Karpas-422 (cell line): ENCODE measurements at regions not wholly inside any gene's neighbourhood (a gene's known extent, or its start where the extent isn't known, plus 50 kb on each side); places are given as distances from the start of the nearest gene placed in this dataset.

ENCODE experiments used
- DNase-seq: peaks from one replicate; pipeline ENCODE4 v3.0.0-alpha.2; 2015
- H2AFZ ChIP-seq: fragments of 200-600 bp; sonication (generic); 2 replicates; pipeline ENCODE4 v1.6.1; 2014; ENCODE audit warnings: antibody characterized with exemption, low read length, mixed read lengths
- H3K27ac ChIP-seq: fragments of 200-600 bp; sonication (generic); 2 replicates; pipeline ENCODE4 v1.5.1; 2014; ENCODE audit warnings: mild to moderate bottlenecking, low read length, moderate library complexity
- H3K27me3 ChIP-seq: fragments of 200-600 bp; sonication (generic); 2 replicates; pipeline ENCODE4 v1.6.1; 2014; ENCODE audit warnings: low read length, mixed read lengths
- H3K36me3 ChIP-seq: fragments of 200-600 bp; sonication (generic); 2 replicates; pipeline ENCODE4 v1.6.1; 2014; ENCODE audit warnings: low read length, mixed read lengths; ENCODE audit not compliant: insufficient read depth
- H3K4me1 ChIP-seq: fragments of 200-600 bp; sonication (generic); 2 replicates; pipeline ENCODE4 v1.6.1; 2014; ENCODE audit warnings: mild to moderate bottlenecking, low read length, mixed read lengths
- H3K4me2 ChIP-seq: fragments of 200-600 bp; sonication (generic); 2 replicates; pipeline ENCODE4 v1.6.1; 2014; ENCODE audit warnings: low read length, low read depth, mild to moderate bottlenecking; ENCODE audit not compliant: poor library complexity, severe bottlenecking
- H3K4me3 ChIP-seq: fragments of 200-600 bp; sonication (generic); 2 replicates; pipeline ENCODE4 v1.5.1; 2014; ENCODE audit warnings: mild to moderate bottlenecking, antibody characterized with exemption, low read length, mixed read lengths
- H3K79me2 ChIP-seq: fragments of 200-600 bp; sonication (generic); 2 replicates; pipeline ENCODE4 v1.6.1; 2014; ENCODE audit warnings: mild to moderate bottlenecking, low read length, mixed read lengths
- H3K9ac ChIP-seq: fragments of 200-600 bp; sonication (generic); 2 replicates; pipeline ENCODE4 v1.6.0; 2014; ENCODE audit warnings: low read length
- H3K9me2 ChIP-seq: fragments of 200-600 bp; sonication (generic), shearing (Covaris generic); replicated peaks from 2 replicates; pipeline ENCODE4 v1.6.0; 2014; ENCODE audit warnings: mild to moderate bottlenecking, low read length, moderate library complexity; ENCODE audit not compliant: insufficient read depth
- H3K9me3 ChIP-seq: fragments of 300-700, 200-600 bp; sonication (generic); 2 replicates; pipeline ENCODE4 v1.6.1; 2014; ENCODE audit warnings: low read length, mixed read lengths
- H4K20me1 ChIP-seq: fragments of 200-600 bp; sonication (generic); 2 replicates; pipeline ENCODE4 v1.6.1; 2014; ENCODE audit warnings: mild to moderate bottlenecking, antibody characterized with exemption, low read length, low read depth; ENCODE audit not compliant: insufficient read depth

GRCh38 chr9:25562101-25562500 is 116.1 kb downstream of the TUSC1 start:
- Histone ChIP-seq H3K79me2 (no peaks in the 10 kb centered on the region), H3K36me3 (no peaks in the 10 kb centered on the region), H3K27me3 (no peaks in the 10 kb centered on the region), H3K9ac (no peak overlapping the region), H3K4me1 (no peaks in the 10 kb centered on the region), H4K20me1 (no peaks in the 10 kb centered on the region), H3K9me3 (peaks cover 8% of the 10 kb centered on the region; the same call in 1 of the 2 replicates), H2AFZ (no peak overlapping the region), H3K27ac (no peak overlapping the region), H3K9me2 (no peaks in the 10 kb centered on the region), H3K4me2 (no peak overlapping the region), H3K4me3 (no peak overlapping the region)
- DNase-seq: no peak

DNA sequence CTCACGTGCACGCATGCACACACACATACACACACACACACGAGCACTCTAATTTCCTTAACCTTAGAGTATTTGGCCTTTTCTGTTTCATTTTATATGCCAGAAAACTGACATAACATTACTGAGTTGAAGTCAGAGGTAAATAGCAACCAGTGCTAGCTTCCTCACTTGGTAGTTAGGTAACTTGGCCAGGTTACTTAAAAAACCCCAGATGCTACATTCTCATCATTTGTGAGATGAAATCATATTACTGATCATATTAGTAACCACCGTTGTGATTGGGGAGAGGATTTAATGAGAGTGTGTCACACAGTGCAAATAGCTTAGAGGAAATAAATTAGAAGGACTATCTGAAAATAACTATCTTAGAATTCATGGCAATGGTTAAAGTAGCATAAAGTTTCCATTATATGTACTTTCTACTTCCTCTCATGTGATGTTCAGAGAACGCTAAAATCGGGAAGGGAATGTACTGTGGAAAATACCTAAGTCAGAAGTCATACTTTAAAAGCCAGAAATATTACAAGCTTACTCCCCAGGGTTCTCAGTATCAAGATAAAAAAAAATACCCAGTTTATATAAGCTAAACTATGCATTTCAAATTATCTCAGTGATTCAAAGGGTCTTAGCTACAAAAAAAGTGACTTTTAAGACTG is 120.5 kb downstream of the TUSC1 start:
- Histone ChIP-seq H3K27ac (no peak overlapping the region), H3K9me2 (no peaks in the 10 kb centered on the region), H3K27me3 (no peaks in the 10 kb centered on the region), H3K9ac (no peak overlapping the region), H3K4me2 (no peak overlapping the region), H2AFZ (no peak overlapping the region), H4K20me1 (no peaks in the 10 kb centered on the region), H3K4me3 (no peak overlapping the region), H3K36me3 (no peaks in the 10 kb centered on the region), H3K9me3 (peaks cover 6% of the 10 kb centered on the region; the same call in 1 of the 2 replicates), H3K79me2 (no peaks in the 10 kb centered on the region), H3K4me1 (no peaks in the 10 kb centered on the region)
- no peak for DNase-seq

- Histone ChIP-seq H2AFZ (no peak overlapping the region), H3K4me2 (no peak overlapping the region), H3K36me3 (no peaks in the 10 kb centered on the region), H3K27me3 (no peaks in the 10 kb centered on the region), H3K9me2 (no peaks in the 10 kb centered on the region), H3K9ac (no peak overlapping the region), H3K9me3 (peaks cover 16% of the 10 kb centered on the region; the same call in 1 of the 2 replicates), H3K4me1 (no peaks in the 10 kb centered on the region), H3K4me3 (no peak overlapping the region), H3K79me2 (no peaks in the 10 kb centered on the region), H4K20me1 (no peaks in the 10 kb centered on the region), H3K27ac (no peak overlapping the region)
- no peak for DNase-seq
Observed at GRCh38 chr9:25556540-25556939, 121.7 kb downstream of the TUSC1 start.

- Histone ChIP-seq H2AFZ (no peak overlapping the region), H3K36me3 (no peaks in the 10 kb centered on the region), H3K9me3 (peaks cover 11% of the 10 kb centered on the region; the same call in 1 of the 2 replicates), H3K9ac (no peak overlapping the region), H4K20me1 (no peaks in the 10 kb centered on the region), H3K4me1 (no peaks in the 10 kb centered on the region), H3K9me2 (no peaks in the 10 kb centered on the region), H3K4me3 (no peak overlapping the region), H3K4me2 (no peak overlapping the region), H3K79me2 (no peaks in the 10 kb centered on the region), H3K27me3 (no peaks in the 10 kb centered on the region), H3K27ac (no peak overlapping the region)
- DNase-seq: no peak
Observed at GRCh38 chr9:25548847-25549246, 129.4 kb downstream of the TUSC1 start.

GRCh38 chr9:25543806-25544205 is 134.4 kb downstream of the TUSC1 start:
- no peak for DNase-seq
- Histone ChIP-seq H3K27ac (no peak overlapping the region), H3K4me2 (no peak overlapping the region), H3K9me3 (no peaks in the 10 kb centered on the region; the same call in 1 of the 2 replicates), H3K27me3 (no peaks in the 10 kb centered on the region), H3K4me3 (no peak overlapping the region), H3K79me2 (no peaks in the 10 kb centered on the region), H2AFZ (no peak overlapping the region), H3K36me3 (no peaks in the 10 kb centered on the region), H3K9me2 (no peaks in the 10 kb centered on the region; the same call in 1 of the 2 replicates), H3K9ac (no peak overlapping the region), H4K20me1 (no peaks in the 10 kb centered on the region), H3K4me1 (no peaks in the 10 kb centered on the region)

GRCh38 chr9:25542319-25542718 is 135.9 kb downstream of the TUSC1 start:
- Histone ChIP-seq H3K4me3 (no peak overlapping the region), H3K4me2 (no peak overlapping the region), H2AFZ (no peak overlapping the region), H3K36me3 (no peaks in the 10 kb centered on the region), H3K9ac (no peak overlapping the region), H3K27ac (no peak overlapping the region), H3K4me1 (no peaks in the 10 kb centered on the region), H3K9me3 (no peaks in the 10 kb centered on the region; the same call in 1 of the 2 replicates), H4K20me1 (no peaks in the 10 kb centered on the region), H3K79me2 (no peaks in the 10 kb centered on the region), H3K9me2 (no peaks in the 10 kb centered on the region; the same call in 1 of the 2 replicates), H3K27me3 (no peaks in the 10 kb centered on the region)
- no peak for DNase-seq

DNA sequence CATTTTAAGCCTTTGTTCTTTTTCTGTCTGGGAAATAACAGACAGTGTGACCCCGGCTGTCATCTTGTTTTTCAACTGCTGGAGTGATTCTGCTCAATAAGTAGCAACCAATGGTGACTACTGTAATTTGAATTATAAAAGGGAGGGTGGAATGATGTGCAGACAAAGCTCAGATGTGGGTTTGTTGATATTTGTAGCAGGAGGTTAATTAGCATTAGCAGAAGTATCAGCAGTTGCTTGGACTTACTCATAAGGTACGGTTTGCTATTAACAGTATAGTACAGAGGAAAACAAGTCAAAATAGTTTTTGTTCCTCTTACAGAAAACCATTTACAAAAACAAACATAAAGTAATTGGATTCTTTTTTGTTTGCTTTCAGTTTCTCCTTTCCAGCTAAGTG is 140.4 kb downstream of the TUSC1 start:
- H3K27ac ChIP-seq: no peak overlapping the region
- H3K36me3 ChIP-seq: no peaks in the 10 kb centered on the region
- H3K4me3 ChIP-seq: no peak overlapping the region
- no peaks in the 10 kb centered on the region for H4K20me1 ChIP-seq
- H2AFZ ChIP-seq: no peak overlapping the region
- no peaks in the 10 kb centered on the region for H3K27me3 ChIP-seq
- no peak overlapping the region for H3K4me2 ChIP-seq
- no peaks in the 10 kb centered on the region for H3K79me2 ChIP-seq
- H3K9me2 ChIP-seq: no peaks in the 10 kb centered on the region; the same call in 1 of the 2 replicates
- no peak overlapping the region for H3K9ac ChIP-seq
- H3K9me3 ChIP-seq: peaks cover 14% of the 10 kb centered on the region
- H3K4me1 ChIP-seq: no peaks in the 10 kb centered on the region
- no peak for DNase-seq

- H3K9me3 ChIP-seq: peaks cover 14% of the 10 kb centered on the region; the same call in 1 of the 2 replicates
- no peaks in the 10 kb centered on the region for H3K9me2 ChIP-seq
- no peak overlapping the region for H2AFZ ChIP-seq
- no peaks in the 10 kb centered on the region for H3K79me2 ChIP-seq
- H4K20me1 ChIP-seq: no peaks in the 10 kb centered on the region
- no peaks in the 10 kb centered on the region for H3K27me3 ChIP-seq
- no peak for DNase-seq
- no peak overlapping the region for H3K9ac ChIP-seq
- no peak overlapping the region for H3K4me2 ChIP-seq
- no peaks in the 10 kb centered on the region for H3K4me1 ChIP-seq
- no peak overlapping the region for H3K27ac ChIP-seq
- H3K4me3 ChIP-seq: no peak overlapping the region
- H3K36me3 ChIP-seq: no peaks in the 10 kb centered on the region
Observed at GRCh38 chr9:25519286-25519685, 159.0 kb downstream of the TUSC1 start.
